Thyroid gland (tissue), 4 donors: ENCODE measurements at regions not wholly inside any gene's neighbourhood (a gene's known extent, or its start where the extent isn't known, plus 50 kb on each side); places are given as distances from the start of the nearest gene placed in this dataset.

Experiments
- DNase-seq, 2 donors: peaks; one replicate each; pipeline ENCODE4 v3.0.0-alpha.2; 2019
- H3K27ac ChIP-seq, 3 donors: fragments of 200-600 bp; sonication (generic); 1 replicate in 2 of 3; 2 replicates in 1 of 3; pipeline ENCODE4 v1.5.1; 2016 to 2019; ENCODE audit warnings: mild to moderate bottlenecking in 1 of 3, moderate library complexity in 1 of 3
- H3K27me3 ChIP-seq: fragments of 200-600 bp; sonication (generic); one replicate; pipeline ENCODE4 v1.5.1; 2019
- H3K36me3 ChIP-seq, 2 donors: fragments of 200-600 bp; sonication (generic); one replicate each; pipeline ENCODE4 v1.5.1; 2016 to 2019
- H3K4me1 ChIP-seq, 2 donors: fragments of 200-600 bp; sonication (generic); one replicate each; pipeline ENCODE4 v1.5.1; 2017 to 2019
- H3K4me3 ChIP-seq, 3 donors: fragments of 200-600 bp; sonication (generic); replicated peaks in 1 of 3; 1 replicate in 2 of 3; 2 replicates in 1 of 3; pipeline ENCODE4 v1.5.1; 2016; ENCODE audit warnings: mild to moderate bottlenecking in 1 of 3
- H3K9me3 ChIP-seq: fragments of 200-600 bp; sonication (generic); one replicate; pipeline ENCODE4 v1.5.1; 2017
- POLR2A ChIP-seq, 2 donors: fragments of 450-650 bp; IDR thresholded peaks; one replicate each; pipeline ENCODE4 v1.6.1; 2017; ENCODE audit warnings: antibody characterized with exemption in 2 of 2, mild to moderate bottlenecking in 2 of 2, moderate library complexity in 1 of 2
- WGBS, 2 donors: methylation state at CpG; one replicate each; pipeline ENCODE4 v1.1.5; 2017; 5-methylcytosine and 5-hydroxymethylcytosine counted together
- intact Hi-C: fragments of 100-400 bp; cut with DNase I; formaldehyde crosslinking; loops from one replicate; pipeline ENCODE4 v1.15.1; 2023
- TF ChIP-seq, protein P1 (sequence below), 6 experiments: fragments of 200-600 bp in 3 of 6; fragments of 450-650 bp in 3 of 6; sonication (generic) in 3 of 6; IDR thresholded peaks; one replicate each; pipeline ENCODE4 v1.5.1; 2016 to 2019; ENCODE audit warnings: antibody characterized with exemption in 6 of 6, mild to moderate bottlenecking in 2 of 6, inconsistent platforms in 1 of 6, moderate library complexity in 1 of 6

DNA sequence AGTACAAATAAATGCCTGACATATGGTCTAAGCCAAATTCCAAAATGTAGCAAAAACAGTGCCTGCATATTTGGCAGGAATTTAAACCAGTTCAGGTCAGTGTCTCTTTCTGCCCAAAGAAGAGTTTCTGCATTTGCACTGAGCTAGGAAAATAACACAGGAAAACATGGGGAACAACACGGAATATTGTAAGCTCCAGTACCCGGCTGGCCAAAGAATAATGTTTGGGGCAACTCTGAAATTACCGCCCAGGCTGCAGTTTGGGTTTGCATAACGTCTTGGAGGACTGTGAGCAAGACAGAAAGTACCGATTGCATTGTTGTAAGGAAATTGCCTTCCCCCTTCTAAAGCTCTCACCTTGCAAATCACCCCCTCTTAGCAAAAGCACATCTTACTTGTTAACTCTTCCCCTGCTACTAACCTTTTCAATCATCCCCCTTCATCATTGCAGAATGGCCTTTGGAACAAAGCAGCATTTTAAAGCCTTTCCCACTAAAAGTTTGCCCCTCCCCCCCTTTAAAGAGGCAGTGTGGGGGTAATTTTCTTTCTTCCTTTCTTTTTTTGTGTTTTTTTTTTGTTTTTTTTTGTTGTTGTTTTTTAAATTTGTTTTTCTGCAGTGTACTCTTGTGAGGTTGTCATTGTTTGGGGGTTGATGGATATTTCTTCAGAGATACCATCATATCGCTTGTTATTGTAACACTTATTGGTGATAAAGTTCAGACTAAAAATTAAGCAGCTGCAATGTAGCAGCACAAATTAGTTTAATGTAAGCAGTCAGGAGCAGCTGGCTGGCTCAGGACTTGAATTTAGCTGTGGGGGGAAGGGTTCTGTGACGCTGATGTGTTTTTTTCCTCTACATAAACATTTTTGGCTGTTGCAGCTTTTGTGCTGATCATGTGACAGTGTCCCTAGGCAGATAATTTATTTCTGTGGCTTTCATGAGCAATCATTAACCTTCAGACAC lies 100.0 kb upstream of the CITED2 start:
- Histone ChIP-seq H3K36me3 (no peaks in the 10 kb centered on the region), H3K27me3 (no peaks in the 10 kb centered on the region), H3K9me3 (no peaks in the 10 kb centered on the region), H3K27ac (peak overlapping the region; percentile 19 to 47 (median 26)), H3K4me3 (no peak overlapping the region), H3K4me1 (peaks cover 16 to 21% of the 10 kb centered on the region in 2 donors)
- intact Hi-C loops = no loop called here
- 20 to 27% methylated on average over 7 of the region's 7 CpGs for WGBS, 2 donors
- TF ChIP-seq POLR2A (IDR thresholded peaks at IDR 0.05) = no peak
- TF ChIP-seq, protein P1, sequence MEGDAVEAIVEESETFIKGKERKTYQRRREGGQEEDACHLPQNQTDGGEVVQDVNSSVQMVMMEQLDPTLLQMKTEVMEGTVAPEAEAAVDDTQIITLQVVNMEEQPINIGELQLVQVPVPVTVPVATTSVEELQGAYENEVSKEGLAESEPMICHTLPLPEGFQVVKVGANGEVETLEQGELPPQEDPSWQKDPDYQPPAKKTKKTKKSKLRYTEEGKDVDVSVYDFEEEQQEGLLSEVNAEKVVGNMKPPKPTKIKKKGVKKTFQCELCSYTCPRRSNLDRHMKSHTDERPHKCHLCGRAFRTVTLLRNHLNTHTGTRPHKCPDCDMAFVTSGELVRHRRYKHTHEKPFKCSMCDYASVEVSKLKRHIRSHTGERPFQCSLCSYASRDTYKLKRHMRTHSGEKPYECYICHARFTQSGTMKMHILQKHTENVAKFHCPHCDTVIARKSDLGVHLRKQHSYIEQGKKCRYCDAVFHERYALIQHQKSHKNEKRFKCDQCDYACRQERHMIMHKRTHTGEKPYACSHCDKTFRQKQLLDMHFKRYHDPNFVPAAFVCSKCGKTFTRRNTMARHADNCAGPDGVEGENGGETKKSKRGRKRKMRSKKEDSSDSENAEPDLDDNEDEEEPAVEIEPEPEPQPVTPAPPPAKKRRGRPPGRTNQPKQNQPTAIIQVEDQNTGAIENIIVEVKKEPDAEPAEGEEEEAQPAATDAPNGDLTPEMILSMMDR (IDR thresholded peaks at IDR 0.05) = no peak
- peak; percentile 9 to 26 for DNase-seq

DNA sequence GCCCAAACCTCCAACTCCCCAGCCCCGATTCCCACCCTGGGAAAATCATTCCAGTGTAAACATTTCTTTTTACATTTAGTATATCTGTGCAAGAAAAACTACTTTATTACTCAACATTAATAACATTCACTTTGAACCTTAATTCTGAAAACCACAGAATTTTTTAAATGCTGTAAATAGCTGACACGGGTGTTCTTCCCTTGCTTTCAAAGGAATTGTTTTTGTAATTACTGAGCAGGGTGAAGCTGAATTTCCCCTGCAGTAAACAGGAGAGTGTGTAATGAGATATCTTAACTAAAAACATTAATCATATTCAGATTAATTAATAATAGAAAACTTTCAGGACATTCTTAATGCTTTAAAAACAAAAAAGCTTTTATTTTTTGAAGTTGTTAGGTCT lies 99.3 kb upstream of the CITED2 start:
- no peak for DNase-seq
- WGBS, 2 donors = 45 to 48% methylated on average over 2 of the region's 2 CpGs

DNA sequence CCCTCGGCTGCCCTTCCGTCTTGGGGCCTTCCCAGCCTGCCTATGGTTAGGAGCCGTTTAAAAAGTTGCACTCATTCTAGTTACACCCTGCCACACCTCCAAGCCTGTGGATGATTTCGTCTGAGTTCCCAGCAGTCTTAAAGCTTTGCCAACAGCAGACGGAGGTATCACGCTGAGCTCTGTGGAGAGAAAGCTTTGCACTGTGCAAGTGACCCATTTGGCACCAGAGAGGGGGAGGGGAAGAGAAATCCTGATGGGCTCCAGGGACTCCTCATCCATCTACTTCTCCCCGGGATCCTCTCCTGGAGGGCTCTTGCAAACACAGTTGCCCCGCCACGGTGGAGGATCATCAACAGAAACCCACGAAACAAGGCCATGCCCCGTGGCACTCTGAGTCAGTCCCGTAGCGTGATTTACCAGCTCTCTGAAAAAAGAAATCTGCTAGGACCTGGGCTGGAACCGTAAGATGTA lies 98.8 kb upstream of the CITED2 start:
- Histone ChIP-seq H3K27ac (peak overlapping the region in 1 of 3 donors; percentile 47), H3K36me3 (no peaks in the 10 kb centered on the region), H3K4me3 (no peak overlapping the region), H3K27me3 (no peaks in the 10 kb centered on the region), H3K9me3 (no peaks in the 10 kb centered on the region), H3K4me1 (peaks cover 16 to 21% of the 10 kb centered on the region in 2 donors)
- DNase-seq = peak; percentile 16 to 28
- intact Hi-C loops = no loop called here
- TF ChIP-seq, protein P1 (IDR thresholded peaks at IDR 0.05) = no peak
- TF ChIP-seq POLR2A (IDR thresholded peaks at IDR 0.05) = no peak
- WGBS, 2 donors = 64 to 69% methylated on average over 13 to 14 of the region's 14 CpGs

More for the DNA sequence above, 99.3 kb upstream of the CITED2 start:
- Histone ChIP-seq H3K36me3 (no peaks in the 10 kb centered on the region), H3K9me3 (no peaks in the 10 kb centered on the region), H3K27ac (peak overlapping the region; percentile 19 to 47 (median 26)), H3K27me3 (no peaks in the 10 kb centered on the region), H3K4me1 (peaks cover 16 to 21% of the 10 kb centered on the region in 2 donors), H3K4me3 (no peak overlapping the region)
- TF ChIP-seq POLR2A (IDR thresholded peaks at IDR 0.05) = no peak
- TF ChIP-seq, protein P1 (IDR thresholded peaks at IDR 0.05) = no peak
- intact Hi-C loops = no loop called here

DNA sequence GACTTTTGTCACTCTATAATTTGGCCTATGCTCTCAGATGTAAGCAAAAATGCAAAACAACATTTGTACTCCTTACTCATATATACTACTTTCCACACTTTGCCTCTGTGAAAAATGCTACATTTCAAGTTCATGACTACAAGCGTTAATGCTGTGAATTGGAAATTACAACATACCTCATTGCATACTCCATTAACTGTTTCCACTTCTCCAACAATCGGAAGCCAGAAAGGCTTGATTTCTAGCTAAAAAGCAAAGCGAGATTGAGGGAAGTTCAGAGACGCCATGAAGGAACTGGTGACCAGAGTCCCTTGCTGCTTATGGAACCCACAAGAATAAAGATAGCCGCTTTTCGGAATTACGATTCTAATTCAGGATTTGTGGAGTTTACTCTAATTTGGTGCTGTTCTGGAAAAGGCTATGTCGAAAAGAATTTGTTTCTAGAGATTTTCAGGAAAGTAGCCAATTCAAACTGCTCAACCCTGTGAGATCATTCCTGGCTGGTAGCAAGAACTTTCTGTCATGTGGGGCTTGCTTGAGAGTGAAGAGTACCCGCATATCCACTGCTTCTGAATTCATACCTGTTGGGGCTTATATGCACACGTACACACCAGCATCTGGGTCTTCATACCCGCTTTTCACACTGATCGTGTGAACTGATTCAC lies 98.0 kb upstream of the CITED2 start:
- 74 to 83% methylated on average over 12 of the region's 12 CpGs for WGBS, 2 donors
- H3K27ac ChIP-seq = no peak overlapping the region
- TF ChIP-seq, protein P1 (IDR thresholded peaks at IDR 0.05) = no peak
- no peak for TF ChIP-seq POLR2A (IDR thresholded peaks at IDR 0.05)
- H3K4me1 ChIP-seq = peaks cover 16 to 21% of the 10 kb centered on the region in 2 donors
- H3K27me3 ChIP-seq = no peaks in the 10 kb centered on the region
- no peaks in the 10 kb centered on the region for H3K9me3 ChIP-seq
- H3K36me3 ChIP-seq = no peaks in the 10 kb centered on the region
- no peak for DNase-seq
- H3K4me3 ChIP-seq = no peak overlapping the region
- intact Hi-C loops = no loop called here
